Liver (tissue), 3 donors: ENCODE measurements at regions not wholly inside any gene's neighbourhood (a gene's known extent, or its start where the extent isn't known, plus 50 kb on each side); places are given as distances from the start of the nearest gene placed in this dataset.

Source experiments
- CTCF ChIP-seq: fragments of 150-350 bp; IDR thresholded peaks from 2 replicates; pipeline ENCODE4 v1.5.1; 2017; ENCODE audit warnings: improper control_type of control experiment, low read depth, low read length; ENCODE audit not compliant: missing input control
- EGR1 ChIP-seq, 2 donors: IDR thresholded peaks; 2 replicates each; pipeline ENCODE4 v1.6.1; 2016 to 2018; ENCODE audit warnings: antibody characterized with exemption in 2 of 2, low read depth in 2 of 2
- RAD21 ChIP-seq, 2 donors: IDR thresholded peaks; 2 replicates each; pipeline ENCODE4 v1.6.1; 2016; ENCODE audit warnings: antibody characterized with exemption in 2 of 2, mild to moderate bottlenecking in 2 of 2
- SP1 ChIP-seq: IDR thresholded peaks from 2 replicates; pipeline ENCODE4 v1.6.1; 2018; ENCODE audit warnings: antibody characterized with exemption, mild to moderate bottlenecking
- YY1 ChIP-seq: IDR thresholded peaks from 2 replicates; pipeline ENCODE4 v1.6.1; 2016; ENCODE audit warnings: antibody characterized with exemption, mild to moderate bottlenecking
- donor health status: healthy.
- donor health status: healthy.

- no peak for TF ChIP-seq RAD21 (IDR thresholded peaks at IDR 0.05)
- no peak for TF ChIP-seq CTCF
- no peak for TF ChIP-seq SP1
- no peak for TF ChIP-seq EGR1 (IDR thresholded peaks at IDR 0.05; ENCODE audit: low read depth in 2 of 2)
- TF ChIP-seq YY1, result no peak
Observed at GRCh38 chr4:20538905-20539304, 161.4 kb upstream of the PACRGL start.
